ENCODE measurements at regions not wholly inside any gene's neighbourhood (a gene's known extent, or its start where the extent isn't known, plus 50 kb on each side); places are given as distances from the start of the nearest gene placed in this dataset.
A peak's percentile ranks its signal among the peaks of the same experiment; 100 is the strongest.
"Not testable (repeated sequence)": the region's sequence is repeated elsewhere in the genome, so short reads cannot be mapped to it uniquely, and the experiment has no call there.

GRCh38 chr9:126190994-126191393 is 135.6 kb upstream of the MVB12B start:
- not testable (repeated sequence) for DNase-seq

GRCh38 chr9:126198854-126199253 is 127.8 kb upstream of the MVB12B start:
- DNase-seq, result peak; percentile 47

GRCh38 chr9:126203313-126203712 is 123.3 kb upstream of the MVB12B start:
- no peak for DNase-seq

GRCh38 chr9:126204197-126204596 is 122.4 kb upstream of the MVB12B start:
- DNase-seq, result no peak

- DNase-seq, result no peak
Measured at GRCh38 chr9:126204708-126205225, 121.9 kb upstream of the MVB12B start.

- no peak for DNase-seq
Measured at GRCh38 chr9:126205265-126205664, 121.4 kb upstream of the MVB12B start.

- DNase-seq, result no peak
Measured at GRCh38 chr9:126205845-126206498, 120.7 kb upstream of the MVB12B start.

- DNase-seq, result no peak
Measured at GRCh38 chr9:126207256-126207655, 119.4 kb upstream of the MVB12B start.

- DNase-seq, result no peak
Measured at GRCh38 chr9:126208216-126208758, 118.3 kb upstream of the MVB12B start.

- no peak for DNase-seq
Measured at GRCh38 chr9:126211441-126212074, 115.1 kb upstream of the MVB12B start.

- no peak for DNase-seq
Measured at GRCh38 chr9:126215486-126215885, 111.1 kb upstream of the MVB12B start.

GRCh38 chr9:126216826-126217225 is 109.8 kb upstream of the MVB12B start:
- peak; percentile 69 for DNase-seq

GRCh38 chr9:126217250-126217653 is 109.4 kb upstream of the MVB12B start:
- peak; percentile 21 for DNase-seq

- DNase-seq, result no peak
Measured at GRCh38 chr9:126217797-126218196, 108.8 kb upstream of the MVB12B start.

- DNase-seq, result no peak
Measured at GRCh38 chr9:126218359-126219125, 108.1 kb upstream of the MVB12B start.

- DNase-seq, result no peak
Measured at GRCh38 chr9:126219166-126219565, 107.5 kb upstream of the MVB12B start.

GRCh38 chr9:126219648-126220063 is 107.0 kb upstream of the MVB12B start:
- no peak for DNase-seq

- no peak for DNase-seq
Measured at GRCh38 chr9:126221480-126221879, 105.1 kb upstream of the MVB12B start.

- no peak for DNase-seq
Measured at GRCh38 chr9:126222363-126222834, 104.2 kb upstream of the MVB12B start.

- DNase-seq, result no peak
Measured at GRCh38 chr9:126222835-126223431, 103.7 kb upstream of the MVB12B start.

GRCh38 chr9:126223798-126224531 is 102.7 kb upstream of the MVB12B start:
- DNase-seq, result no peak

Measured in hematopoietic multipotent progenitor cell treated with erythropoietin and hydrocortisone succinate and interleukin-3 and kit ligand, for 8 days (in vitro differentiated cells).